ENCODE measurements at regions not wholly inside any gene's neighbourhood (a gene's known extent, or its start where the extent isn't known, plus 50 kb on each side); places are given as distances from the start of the nearest gene placed in this dataset.

DNA sequence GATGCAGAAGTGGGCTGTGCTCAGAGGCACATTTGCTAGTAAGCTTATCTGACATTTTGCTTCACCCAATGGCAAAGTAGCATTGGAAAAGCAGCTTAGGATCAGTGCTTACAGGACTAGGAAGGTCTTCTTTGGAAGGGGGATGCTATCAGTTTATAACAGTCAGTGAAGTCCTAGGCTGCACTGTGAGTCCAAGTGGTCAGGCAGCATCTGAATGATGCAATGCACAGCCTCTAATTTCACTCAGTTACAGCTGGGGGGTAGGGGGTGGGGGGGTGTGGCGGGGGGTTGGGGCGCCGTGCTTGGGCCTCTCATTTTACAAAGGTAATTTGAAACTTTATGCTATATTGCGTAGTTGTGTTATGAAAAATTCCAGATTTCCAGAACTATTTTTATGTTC, 652.3 kb upstream of the MGMT start:
- TF ChIP-seq, protein P1, sequence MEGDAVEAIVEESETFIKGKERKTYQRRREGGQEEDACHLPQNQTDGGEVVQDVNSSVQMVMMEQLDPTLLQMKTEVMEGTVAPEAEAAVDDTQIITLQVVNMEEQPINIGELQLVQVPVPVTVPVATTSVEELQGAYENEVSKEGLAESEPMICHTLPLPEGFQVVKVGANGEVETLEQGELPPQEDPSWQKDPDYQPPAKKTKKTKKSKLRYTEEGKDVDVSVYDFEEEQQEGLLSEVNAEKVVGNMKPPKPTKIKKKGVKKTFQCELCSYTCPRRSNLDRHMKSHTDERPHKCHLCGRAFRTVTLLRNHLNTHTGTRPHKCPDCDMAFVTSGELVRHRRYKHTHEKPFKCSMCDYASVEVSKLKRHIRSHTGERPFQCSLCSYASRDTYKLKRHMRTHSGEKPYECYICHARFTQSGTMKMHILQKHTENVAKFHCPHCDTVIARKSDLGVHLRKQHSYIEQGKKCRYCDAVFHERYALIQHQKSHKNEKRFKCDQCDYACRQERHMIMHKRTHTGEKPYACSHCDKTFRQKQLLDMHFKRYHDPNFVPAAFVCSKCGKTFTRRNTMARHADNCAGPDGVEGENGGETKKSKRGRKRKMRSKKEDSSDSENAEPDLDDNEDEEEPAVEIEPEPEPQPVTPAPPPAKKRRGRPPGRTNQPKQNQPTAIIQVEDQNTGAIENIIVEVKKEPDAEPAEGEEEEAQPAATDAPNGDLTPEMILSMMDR (IDR thresholded peaks at IDR 0.05): no peak
- no peak for TF ChIP-seq EP300 (IDR thresholded peaks at IDR 0.05)
- no peak for TF ChIP-seq POLR2A (IDR thresholded peaks at IDR 0.05)

Measured in sigmoid colon (tissue), 4 donors.